ENCODE measurements at regions not wholly inside any gene's neighbourhood (a gene's known extent, or its start where the extent isn't known, plus 50 kb on each side); places are given as distances from the start of the nearest gene placed in this dataset.

- Histone ChIP-seq H3T11ph (ENCODE audit: low read length) (no peak overlapping the region), H3K23ac (ENCODE audit: insufficient read length, low read depth, low read length) (no peak overlapping the region), H2BK20ac (ENCODE audit: low read depth, low read length, poor library complexity, severe bottlenecking) (no peak overlapping the region), H3K18ac (ENCODE audit: insufficient read length, low read depth, low read length) (no peak overlapping the region), H3K9ac (ENCODE audit: extremely low read depth, insufficient read length, low read length) (no peak overlapping the region), H2BK12ac (ENCODE audit: insufficient read length, low read depth, low read length) (no peak overlapping the region), H3K79me1 (ENCODE audit: insufficient read depth, low read depth, low read length, poor library complexity, severe bottlenecking) (no peaks in the 10 kb centered on the region), H4K20me1 (ENCODE audit: control insufficient read depth, insufficient read depth, insufficient read length) (no peaks in the 10 kb centered on the region), H2AK5ac (ENCODE audit: insufficient read length, low read length) (no peak overlapping the region), H4K91ac (ENCODE audit: insufficient read length, low read depth, low read length) (no peak overlapping the region), H3K79me2 (ENCODE audit: insufficient read depth, low read length) (no peaks in the 10 kb centered on the region), H3K4me2 (ENCODE audit: insufficient read depth, insufficient read length, low read length) (no peak overlapping the region), H3K4me1 (ENCODE audit: insufficient read depth, low read length) (no peaks in the 10 kb centered on the region), H3K23me2 (ENCODE audit: insufficient read length, low read depth, low read length, poor library complexity, severe bottlenecking) (no peaks in the 10 kb centered on the region), H4K8ac (replicated peaks; ENCODE audit: insufficient read length, low read depth, low read length) (no peak overlapping the region), H3K56ac (ENCODE audit: insufficient read length, low read depth, low read length) (no peak overlapping the region), H3K14ac (ENCODE audit: insufficient read depth, low read length) (no peak overlapping the region), H2BK5ac (ENCODE audit: insufficient read length, low read length) (no peak overlapping the region), H2AFZ (ENCODE audit: low read length) (no peak overlapping the region), H3K9me3 (ENCODE audit: control insufficient read depth, low read depth, low read length) (no peaks in the 10 kb centered on the region), H3K4ac (ENCODE audit: low read depth, low read length) (no peak overlapping the region), H2BK120ac (ENCODE audit: low read depth, low read length, poor library complexity, severe bottlenecking) (no peak overlapping the region), H3K27me3 (ENCODE audit: insufficient read depth, low read length) (no peaks in the 10 kb centered on the region), H4K5ac (ENCODE audit: insufficient read length, low read depth, low read length) (no peak overlapping the region), H3K27ac (ENCODE audit: insufficient read length, low read depth, low read length) (no peak overlapping the region), H2BK15ac (ENCODE audit: low read depth, low read length) (no peak overlapping the region)
- DNase-seq, result no peak
- TF ChIP-seq CTCF (conservative IDR thresholded peaks at IDR 0.05), result no peak
- no peaks in the 10 kb centered on the region; a peak in 1 of 7 replicates for H3K36me3 Mint-ChIP-seq (ENCODE audit: insufficient read depth in 1 of 3, low read depth in 3 of 3)
- peaks cover 0 to 3% of the 10 kb centered on the region in 2 experiments; a peak in 2 of 5 replicates for H3K9me3 Mint-ChIP-seq
- no peak overlapping the region for H3K4me3 Mint-ChIP-seq
- no CpG with 5 or more reads among the region's 3 CpGs for WGBS (ENCODE audit: extremely low coverage, insufficient read length, low lambda C conversion rate)
- H3K27ac Mint-ChIP-seq, result no peak overlapping the region
- no peaks in the 10 kb centered on the region for H3K27me3 Mint-ChIP-seq (ENCODE audit: low read depth)
- H3K4me1 Mint-ChIP-seq, result no peaks in the 10 kb centered on the region
These were observed 346.5 kb upstream of the ETAA1 start for GRCh38 chr2:67050622-67051021.

All from H9 (cell line).